WTC11 (cell line): ENCODE measurements at regions not wholly inside any gene's neighbourhood (a gene's known extent, or its start where the extent isn't known, plus 50 kb on each side); places are given as distances from the start of the nearest gene placed in this dataset.

ENCODE experiments used
- ATAC-seq: fragments of 200-7000 bp; cut with Tn5 transposase; 2 replicates; pipeline ENCODE4 v1.10.0; 2021; ENCODE audit warnings: mild to moderate bottlenecking, moderate library complexity
- CTCF ChIA-PET: fragments of 300-600 bp; sonication (Branson Sonifier 250); formaldehyde crosslinking; loops from one replicate; lab custom pipeline; 2021; ENCODE audit warnings: antibody characterized with exemption; lab: Charles Lee
- POLR2A ChIA-PET: fragments of 350-600 bp; sonication (Branson Sonifier 250); formaldehyde crosslinking; loops from one replicate; lab custom pipeline; 2021; ENCODE audit warnings: antibody characterized with exemption; lab: Charles Lee
- DNase-seq: peaks from one replicate; pipeline ENCODE4 v3.0.0; 2021; ENCODE audit warnings: low spot score
- H3K27ac Mint-ChIP-seq: 2 replicates; pipeline ENCODE4 v1.8.0; 2021; ENCODE audit warnings: mixed read lengths
- H3K27me3 Mint-ChIP-seq: 2 replicates; pipeline ENCODE4 v1.8.0; 2021; ENCODE audit warnings: low read depth, mild to moderate bottlenecking, moderate library complexity, mixed read lengths
- H3K36me3 Mint-ChIP-seq: 2 replicates; pipeline ENCODE4 v1.8.0; 2021; ENCODE audit warnings: mixed read lengths
- H3K4me1 Mint-ChIP-seq: 2 replicates; pipeline ENCODE4 v1.8.0; 2022; ENCODE audit warnings: mixed read lengths
- H3K4me3 Mint-ChIP-seq: 2 replicates; pipeline ENCODE4 v1.8.0; 2021; ENCODE audit warnings: mild to moderate bottlenecking, moderate library complexity, mixed read lengths
- H3K9me3 Mint-ChIP-seq: 2 replicates; pipeline ENCODE4 v1.8.0; 2021; ENCODE audit warnings: mixed read lengths
- EMX1 ChIP-seq: fragments of 250-450 bp; sonication (Bioruptor Pico); IDR thresholded peaks from 2 replicates; pipeline ENCODE4 v1.8.0; 2021; ENCODE audit warnings: mild to moderate bottlenecking
- FOXK1 ChIP-seq: sonication (generic); formaldehyde crosslinking; IDR thresholded peaks from 2 replicates; pipeline ENCODE4 v1.8.0; 2022; ENCODE audit warnings: mild to moderate bottlenecking, moderate library complexity, missing genetic modification reagents
- GABPB1 ChIP-seq: sonication (generic); formaldehyde crosslinking; IDR thresholded peaks from 2 replicates; pipeline ENCODE4 v1.8.1; 2023; ENCODE audit warnings: mild to moderate bottlenecking, missing genetic modification reagents
- JUN ChIP-seq: sonication (generic); formaldehyde crosslinking; IDR thresholded peaks from 2 replicates; pipeline ENCODE4 v1.8.0; 2023; ENCODE audit warnings: mild to moderate bottlenecking, missing genetic modification reagents
- NR1H2 ChIP-seq: sonication (generic); formaldehyde crosslinking; IDR thresholded peaks from 2 replicates; pipeline ENCODE4 v1.9.0; 2021; ENCODE audit warnings: mild to moderate bottlenecking, moderate library complexity, missing genetic modification reagents
- NR2C2 ChIP-seq: sonication (generic); formaldehyde crosslinking; IDR thresholded peaks from 2 replicates; pipeline ENCODE4 v1.8.0; 2022; ENCODE audit warnings: mild to moderate bottlenecking, missing genetic modification reagents
- PRRX2 ChIP-seq: fragments of 250-450 bp; sonication (Bioruptor Pico); IDR thresholded peaks from 2 replicates; pipeline ENCODE4 v1.8.0; 2021; ENCODE audit warnings: mild to moderate bottlenecking
- SP1 ChIP-seq: sonication (generic); formaldehyde crosslinking; conservative IDR thresholded peaks from 2 replicates; pipeline ENCODE4 v1.8.1; 2022; ENCODE audit warnings: missing genetic modification reagents
- ZNF121 ChIP-seq: sonication (generic); formaldehyde crosslinking; IDR thresholded peaks from 2 replicates; pipeline ENCODE4 v1.8.0; 2023; ENCODE audit warnings: missing genetic modification reagents
- ZNF416 ChIP-seq: fragments of 250-450 bp; sonication (Bioruptor Pico); IDR thresholded peaks from 2 replicates; pipeline ENCODE4 v1.9.0; 2021; ENCODE audit warnings: mild to moderate bottlenecking, inconsistent platforms
- ZNF423 ChIP-seq: fragments of 250-450 bp; sonication (Bioruptor Pico); IDR thresholded peaks from 2 replicates; pipeline ENCODE4 v2.1.2; 2022; ENCODE audit warnings: mild to moderate bottlenecking, moderate library complexity
- TF ChIP-seq, protein P1 (sequence below): sonication (generic); formaldehyde crosslinking; IDR thresholded peaks from 2 replicates; pipeline ENCODE4 v1.8.1; 2022; ENCODE audit warnings: mild to moderate bottlenecking, moderate library complexity, missing genetic modification reagents
- TF ChIP-seq, protein P2 (sequence below): sonication (generic); formaldehyde crosslinking; IDR thresholded peaks from 2 replicates; pipeline ENCODE4 v1.8.0; 2022; ENCODE audit warnings: mild to moderate bottlenecking, missing genetic modification reagents
- TF ChIP-seq, protein P3 (sequence below): sonication (generic); formaldehyde crosslinking; IDR thresholded peaks from 2 replicates; pipeline ENCODE4 v1.8.0; 2022; ENCODE audit warnings: mild to moderate bottlenecking, missing genetic modification reagents
- TF ChIP-seq, protein P4 (sequence below): sonication (generic); formaldehyde crosslinking; IDR thresholded peaks from 2 replicates; pipeline ENCODE4 v1.8.1; 2023; ENCODE audit warnings: mild to moderate bottlenecking, missing genetic modification reagents
- TF ChIP-seq, protein P5 (sequence below): fragments of 250-450 bp; sonication (Bioruptor Pico); conservative IDR thresholded peaks from 2 replicates; pipeline ENCODE4 v1.9.0; 2021; ENCODE audit warnings: mild to moderate bottlenecking
- TF ChIP-seq, protein P6 (sequence below): sonication (generic); formaldehyde crosslinking; IDR thresholded peaks from 2 replicates; pipeline ENCODE4 v1.8.1; 2022; ENCODE audit warnings: low read depth, missing genetic modification reagents, borderline replicate concordance

DNA sequence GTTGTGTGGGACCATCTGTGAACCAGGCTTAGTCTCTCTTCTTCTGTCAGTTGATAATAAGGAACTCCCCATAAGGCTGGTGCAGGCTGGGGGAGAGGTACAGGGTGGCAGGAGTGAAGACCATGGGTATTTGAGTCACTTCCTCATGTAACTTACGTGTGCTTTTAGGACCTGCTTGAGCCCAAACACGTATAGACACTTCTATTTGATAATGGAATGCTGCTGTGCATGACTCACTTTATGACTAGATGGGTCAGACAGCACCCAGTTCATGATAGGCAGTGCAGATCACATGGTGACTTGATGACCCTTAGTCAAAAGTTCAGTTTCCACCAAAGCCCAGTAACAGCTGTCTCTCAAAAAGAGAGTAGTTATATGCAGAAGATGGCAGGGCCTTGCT is 490.9 kb downstream of the ZBBX start:
- H3K9me3 Mint-ChIP-seq = no peaks in the 10 kb centered on the region; the same call in 1 of the 2 replicates
- no peaks in the 10 kb centered on the region for H3K36me3 Mint-ChIP-seq
- POLR2A ChIA-PET = no interaction called here
- H3K4me1 Mint-ChIP-seq = no peaks in the 10 kb centered on the region
- DNase-seq (no peak), ATAC-seq (no peak)
- no peak overlapping the region for H3K4me3 Mint-ChIP-seq
- no peak overlapping the region for H3K27ac Mint-ChIP-seq
- CTCF ChIA-PET = no interaction called here
- no peaks in the 10 kb centered on the region for H3K27me3 Mint-ChIP-seq
- TF ChIP-seq, protein P1, sequence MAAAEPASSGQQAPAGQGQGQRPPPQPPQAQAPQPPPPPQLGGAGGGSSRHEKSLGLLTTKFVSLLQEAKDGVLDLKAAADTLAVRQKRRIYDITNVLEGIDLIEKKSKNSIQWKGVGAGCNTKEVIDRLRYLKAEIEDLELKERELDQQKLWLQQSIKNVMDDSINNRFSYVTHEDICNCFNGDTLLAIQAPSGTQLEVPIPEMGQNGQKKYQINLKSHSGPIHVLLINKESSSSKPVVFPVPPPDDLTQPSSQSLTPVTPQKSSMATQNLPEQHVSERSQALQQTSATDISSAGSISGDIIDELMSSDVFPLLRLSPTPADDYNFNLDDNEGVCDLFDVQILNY (CRISPR knock-in tag) = no peak
- TF ChIP-seq FOXK1 = no peak
- no peak for TF ChIP-seq ZNF121 (CRISPR knock-in tag)
- TF ChIP-seq, protein P2, sequence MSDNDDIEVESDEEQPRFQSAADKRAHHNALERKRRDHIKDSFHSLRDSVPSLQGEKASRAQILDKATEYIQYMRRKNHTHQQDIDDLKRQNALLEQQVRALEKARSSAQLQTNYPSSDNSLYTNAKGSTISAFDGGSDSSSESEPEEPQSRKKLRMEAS = no peak
- TF ChIP-seq, protein P3, sequence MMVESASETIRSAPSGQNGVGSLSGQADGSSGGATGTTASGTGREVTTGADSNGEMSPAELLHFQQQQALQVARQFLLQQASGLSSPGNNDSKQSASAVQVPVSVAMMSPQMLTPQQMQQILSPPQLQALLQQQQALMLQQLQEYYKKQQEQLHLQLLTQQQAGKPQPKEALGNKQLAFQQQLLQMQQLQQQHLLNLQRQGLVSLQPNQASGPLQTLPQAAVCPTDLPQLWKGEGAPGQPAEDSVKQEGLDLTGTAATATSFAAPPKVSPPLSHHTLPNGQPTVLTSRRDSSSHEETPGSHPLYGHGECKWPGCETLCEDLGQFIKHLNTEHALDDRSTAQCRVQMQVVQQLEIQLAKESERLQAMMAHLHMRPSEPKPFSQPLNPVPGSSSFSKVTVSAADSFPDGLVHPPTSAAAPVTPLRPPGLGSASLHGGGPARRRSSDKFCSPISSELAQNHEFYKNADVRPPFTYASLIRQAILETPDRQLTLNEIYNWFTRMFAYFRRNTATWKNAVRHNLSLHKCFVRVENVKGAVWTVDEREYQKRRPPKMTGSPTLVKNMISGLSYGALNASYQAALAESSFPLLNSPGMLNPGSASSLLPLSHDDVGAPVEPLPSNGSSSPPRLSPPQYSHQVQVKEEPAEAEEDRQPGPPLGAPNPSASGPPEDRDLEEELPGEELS (CRISPR knock-in tag) = no peak
- TF ChIP-seq NR1H2 (CRISPR knock-in tag) = no peak

DNA sequence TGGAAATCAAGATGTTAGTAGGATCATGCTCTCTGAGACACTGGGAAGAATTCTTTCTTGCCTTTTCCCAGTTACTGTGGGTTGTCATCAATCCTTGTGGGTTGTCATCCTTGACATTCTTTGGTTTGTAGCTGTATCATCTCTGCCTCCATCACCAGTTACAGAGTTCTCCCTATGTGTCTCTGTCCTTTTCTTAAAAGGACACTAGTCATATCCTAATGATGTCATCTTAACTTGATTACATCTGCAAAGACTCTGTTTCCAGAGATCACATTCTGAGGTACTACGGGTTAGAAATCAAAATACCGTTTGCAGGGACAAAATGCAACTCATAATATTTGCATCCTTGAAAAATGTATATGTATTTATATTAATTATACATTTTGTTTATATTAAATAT is 500.4 kb downstream of the ZBBX start:
- ChIA-PET CTCF (no interaction called here), POLR2A (no interaction called here)
- no peak for ATAC-seq

DNA sequence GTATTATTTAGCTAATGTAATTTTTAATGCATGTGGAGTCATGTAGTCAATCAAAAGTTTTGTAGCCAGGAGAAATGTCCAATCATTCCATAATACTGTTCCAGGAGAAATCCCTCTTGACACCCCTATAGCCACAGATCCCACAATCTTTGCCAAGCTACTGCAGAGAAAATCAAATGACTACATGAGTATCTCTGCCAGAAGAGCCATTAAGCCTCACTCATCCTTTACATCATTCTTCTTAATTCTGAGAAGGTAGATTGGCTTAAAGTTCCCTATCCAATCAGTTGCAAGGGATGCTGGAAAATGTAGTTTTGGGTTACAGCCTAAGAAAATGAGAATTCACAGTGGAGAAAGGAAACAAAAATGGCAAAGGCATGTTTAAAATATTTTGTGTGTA is 502.1 kb downstream of the ZBBX start:
- peaks cover 2% of the 10 kb centered on the region; the same call in 1 of the 2 replicates for H3K27me3 Mint-ChIP-seq
- H3K9me3 Mint-ChIP-seq = peaks cover 6% of the 10 kb centered on the region; the same call in 1 of the 2 replicates
- no peaks in the 10 kb centered on the region for H3K36me3 Mint-ChIP-seq
- DNase-seq = no peak
- POLR2A ChIA-PET = no interaction called here
- TF ChIP-seq, protein P1 (CRISPR knock-in tag) = no peak
- no peak for TF ChIP-seq ZNF423
- no peak for TF ChIP-seq EMX1
- TF ChIP-seq, all 79 proteins: peak for 0
- H3K4me1 Mint-ChIP-seq = no peaks in the 10 kb centered on the region
- CTCF ChIA-PET = no interaction called here
- no peak for ATAC-seq
- H3K4me3 Mint-ChIP-seq = no peak overlapping the region
- no peak overlapping the region for H3K27ac Mint-ChIP-seq

More for the DNA sequence above, 500.4 kb downstream of the ZBBX start:
- no peak overlapping the region for H3K4me3 Mint-ChIP-seq
- TF ChIP-seq SP1 (CRISPR knock-in tag) (no peak), ZNF416 (CRISPR knock-in tag) (no peak), PRRX2 (no peak), GABPB1 (no peak), JUN (CRISPR knock-in tag) (no peak), NR2C2 (no peak)
- TF ChIP-seq, protein P4, sequence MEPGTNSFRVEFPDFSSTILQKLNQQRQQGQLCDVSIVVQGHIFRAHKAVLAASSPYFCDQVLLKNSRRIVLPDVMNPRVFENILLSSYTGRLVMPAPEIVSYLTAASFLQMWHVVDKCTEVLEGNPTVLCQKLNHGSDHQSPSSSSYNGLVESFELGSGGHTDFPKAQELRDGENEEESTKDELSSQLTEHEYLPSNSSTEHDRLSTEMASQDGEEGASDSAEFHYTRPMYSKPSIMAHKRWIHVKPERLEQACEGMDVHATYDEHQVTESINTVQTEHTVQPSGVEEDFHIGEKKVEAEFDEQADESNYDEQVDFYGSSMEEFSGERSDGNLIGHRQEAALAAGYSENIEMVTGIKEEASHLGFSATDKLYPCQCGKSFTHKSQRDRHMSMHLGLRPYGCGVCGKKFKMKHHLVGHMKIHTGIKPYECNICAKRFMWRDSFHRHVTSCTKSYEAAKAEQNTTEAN (CRISPR knock-in tag) = no peak
- TF ChIP-seq, protein P5, sequence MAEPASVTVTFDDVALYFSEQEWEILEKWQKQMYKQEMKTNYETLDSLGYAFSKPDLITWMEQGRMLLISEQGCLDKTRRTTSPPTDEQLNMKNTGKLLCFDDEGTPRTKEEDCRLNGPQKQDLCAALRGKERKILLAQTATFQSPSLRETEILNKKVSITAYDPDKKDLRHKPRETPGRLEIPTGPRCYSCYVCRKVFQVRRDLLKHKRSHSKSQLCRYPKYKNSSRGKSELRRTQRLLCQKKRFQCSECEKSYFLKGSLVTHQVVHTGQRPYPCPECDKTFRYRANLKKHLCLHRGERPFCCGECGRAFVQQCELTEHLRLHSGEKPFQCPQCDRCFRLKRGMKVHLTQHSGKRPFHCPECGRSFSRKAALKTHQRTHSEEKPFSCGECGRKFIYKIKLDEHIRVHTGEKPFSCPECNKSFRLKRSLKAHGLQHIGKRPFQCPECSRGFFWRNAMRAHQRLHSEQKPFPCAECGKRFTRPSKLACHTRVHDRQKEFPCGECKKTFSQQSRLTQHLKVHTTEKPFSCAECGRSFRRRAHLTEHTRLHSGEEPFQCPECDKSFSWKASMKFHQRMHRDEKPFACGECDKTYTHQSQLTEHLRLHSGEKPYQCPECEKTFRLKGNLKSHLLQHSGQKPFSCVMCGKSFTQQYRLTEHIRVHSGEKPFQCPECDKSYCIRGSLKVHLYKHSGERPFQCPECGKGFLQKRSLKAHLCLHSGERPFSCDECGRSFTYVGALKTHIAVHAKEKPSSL = no peak
- TF ChIP-seq, protein P6, sequence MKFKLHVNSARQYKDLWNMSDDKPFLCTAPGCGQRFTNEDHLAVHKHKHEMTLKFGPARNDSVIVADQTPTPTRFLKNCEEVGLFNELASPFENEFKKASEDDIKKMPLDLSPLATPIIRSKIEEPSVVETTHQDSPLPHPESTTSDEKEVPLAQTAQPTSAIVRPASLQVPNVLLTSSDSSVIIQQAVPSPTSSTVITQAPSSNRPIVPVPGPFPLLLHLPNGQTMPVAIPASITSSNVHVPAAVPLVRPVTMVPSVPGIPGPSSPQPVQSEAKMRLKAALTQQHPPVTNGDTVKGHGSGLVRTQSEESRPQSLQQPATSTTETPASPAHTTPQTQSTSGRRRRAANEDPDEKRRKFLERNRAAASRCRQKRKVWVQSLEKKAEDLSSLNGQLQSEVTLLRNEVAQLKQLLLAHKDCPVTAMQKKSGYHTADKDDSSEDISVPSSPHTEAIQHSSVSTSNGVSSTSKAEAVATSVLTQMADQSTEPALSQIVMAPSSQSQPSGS (CRISPR knock-in tag) = no peak
- H3K9me3 Mint-ChIP-seq = 0 out of 2 replicates have a peak, but pooled peaks cover 6% of the 10 kb centered on the region
- DNase-seq = no peak
- H3K27me3 Mint-ChIP-seq = no peaks in the 10 kb centered on the region
- no peaks in the 10 kb centered on the region for H3K36me3 Mint-ChIP-seq
- H3K27ac Mint-ChIP-seq = no peak overlapping the region
- H3K4me1 Mint-ChIP-seq = no peaks in the 10 kb centered on the region
